OCI-LY7 (cell line): ENCODE measurements at regions not wholly inside any gene's neighbourhood (a gene's known extent, or its start where the extent isn't known, plus 50 kb on each side); places are given as distances from the start of the nearest gene placed in this dataset.

Experiments used
- EZH2phosphoT487 ChIP-seq: fragments of 200-600 bp; sonication (generic); IDR thresholded peaks from 2 replicates; pipeline ENCODE4 v1.6.1; 2018; ENCODE audit warnings: low read depth, borderline replicate concordance, mild to moderate bottlenecking, mixed run types, antibody characterized with exemption, low read length, moderate library complexity, mixed read lengths
- TF ChIP-seq, protein P1 (sequence below): fragments of 200-600 bp; sonication (generic); conservative IDR thresholded peaks from 2 replicates; pipeline ENCODE4 v1.5.1; 2014; ENCODE audit warnings: mild to moderate bottlenecking, antibody characterized with exemption, low read length, moderate library complexity, mixed read lengths

DNA sequence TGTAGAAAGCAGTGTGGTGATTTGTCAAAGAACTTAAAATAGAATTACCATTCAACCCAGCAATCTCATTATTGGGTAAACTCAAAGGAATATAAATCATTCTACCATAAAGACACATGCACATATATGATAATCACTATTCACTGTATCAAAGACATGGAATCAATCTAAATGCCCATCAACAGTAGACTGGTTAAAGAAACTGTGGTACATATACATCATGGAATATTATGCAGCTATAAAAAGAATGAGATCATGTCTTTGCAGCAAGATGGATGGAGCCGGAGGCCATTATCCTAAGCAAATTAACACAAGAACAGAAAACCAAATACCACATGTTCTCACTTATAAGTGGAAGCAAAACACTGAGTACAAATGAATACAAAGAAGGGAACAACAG, 281.5 kb upstream of the MAGI2 start:
- TF ChIP-seq, protein P1, sequence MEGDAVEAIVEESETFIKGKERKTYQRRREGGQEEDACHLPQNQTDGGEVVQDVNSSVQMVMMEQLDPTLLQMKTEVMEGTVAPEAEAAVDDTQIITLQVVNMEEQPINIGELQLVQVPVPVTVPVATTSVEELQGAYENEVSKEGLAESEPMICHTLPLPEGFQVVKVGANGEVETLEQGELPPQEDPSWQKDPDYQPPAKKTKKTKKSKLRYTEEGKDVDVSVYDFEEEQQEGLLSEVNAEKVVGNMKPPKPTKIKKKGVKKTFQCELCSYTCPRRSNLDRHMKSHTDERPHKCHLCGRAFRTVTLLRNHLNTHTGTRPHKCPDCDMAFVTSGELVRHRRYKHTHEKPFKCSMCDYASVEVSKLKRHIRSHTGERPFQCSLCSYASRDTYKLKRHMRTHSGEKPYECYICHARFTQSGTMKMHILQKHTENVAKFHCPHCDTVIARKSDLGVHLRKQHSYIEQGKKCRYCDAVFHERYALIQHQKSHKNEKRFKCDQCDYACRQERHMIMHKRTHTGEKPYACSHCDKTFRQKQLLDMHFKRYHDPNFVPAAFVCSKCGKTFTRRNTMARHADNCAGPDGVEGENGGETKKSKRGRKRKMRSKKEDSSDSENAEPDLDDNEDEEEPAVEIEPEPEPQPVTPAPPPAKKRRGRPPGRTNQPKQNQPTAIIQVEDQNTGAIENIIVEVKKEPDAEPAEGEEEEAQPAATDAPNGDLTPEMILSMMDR: no peak
- TF ChIP-seq EZH2phosphoT487: no peak
